Urinary bladder (tissue), 3 donors: ENCODE measurements at regions not wholly inside any gene's neighbourhood (a gene's known extent, or its start where the extent isn't known, plus 50 kb on each side); places are given as distances from the start of the nearest gene placed in this dataset.

Experiments used
- DNase-seq: peaks from one replicate; pipeline ENCODE4 v3.0.0-alpha.2; 2015; ENCODE audit errors: extremely low spot score
- H3K27ac ChIP-seq: one replicate; pipeline ENCODE4 v1.5.1; 2013; ENCODE audit warnings: low read depth, mild to moderate bottlenecking, moderate library complexity
- H3K36me3 ChIP-seq: one replicate; pipeline ENCODE4 v1.6.1; 2013; ENCODE audit warnings: mild to moderate bottlenecking, moderate library complexity; ENCODE audit not compliant: insufficient read depth
- H3K4me1 ChIP-seq: one replicate; pipeline ENCODE4 v1.6.1; 2013; ENCODE audit warnings: mild to moderate bottlenecking, moderate library complexity; ENCODE audit not compliant: insufficient read depth
- H3K4me3 ChIP-seq: one replicate; pipeline ENCODE4 v1.5.1; 2013; ENCODE audit warnings: low read depth, low read length
- WGBS: extraction: QIAGEN DNeasy Blood & Tissue Kit; methylation state at CpG from one replicate; pipeline ENCODE4 v1.1.7; 2013; 5-methylcytosine and 5-hydroxymethylcytosine counted together
- donor health status: healthy with polysubstance abuse.
- donor health status: healthy.

GRCh38 chr5:144088206-144089064 lies 82.0 kb downstream of the YIPF5 start:
- 47% methylated on average over 3 of the region's 3 CpGs for WGBS
- no peak overlapping the region for H3K4me3 ChIP-seq
- DNase-seq: no peak
- H3K36me3 ChIP-seq: no peaks in the 10 kb centered on the region
- no peak overlapping the region for H3K27ac ChIP-seq
- no peaks in the 10 kb centered on the region for H3K4me1 ChIP-seq

GRCh38 chr5:144089401-144090021 lies 80.9 kb downstream of the YIPF5 start:
- DNase-seq: no peak
- Histone ChIP-seq H3K4me3 (no peak overlapping the region), H3K27ac (no peak overlapping the region), H3K4me1 (no peaks in the 10 kb centered on the region), H3K36me3 (no peaks in the 10 kb centered on the region)
- 30% methylated on average over 2 of the region's 2 CpGs for WGBS

GRCh38 chr5:144092508-144092907 lies 78.0 kb downstream of the YIPF5 start:
- DNase-seq: no peak

GRCh38 chr5:144093400-144093799 lies 77.1 kb downstream of the YIPF5 start:
- Histone ChIP-seq H3K36me3 (no peaks in the 10 kb centered on the region), H3K27ac (no peak overlapping the region), H3K4me3 (no peak overlapping the region), H3K4me1 (no peaks in the 10 kb centered on the region)
- no peak for DNase-seq
- WGBS: 76% methylated on average over 3 of the region's 3 CpGs

More at GRCh38 chr5:144092508-144092907, 78.0 kb downstream of the YIPF5 start:
- Histone ChIP-seq H3K27ac (no peak overlapping the region), H3K4me3 (no peak overlapping the region), H3K4me1 (no peaks in the 10 kb centered on the region), H3K36me3 (no peaks in the 10 kb centered on the region)
- 94% methylated on average over 3 of the region's 3 CpGs for WGBS

- 80% methylated on average over 2 of the region's 2 CpGs for WGBS
- no peak for DNase-seq
- Histone ChIP-seq H3K4me3 (no peak overlapping the region), H3K4me1 (no peaks in the 10 kb centered on the region), H3K27ac (no peak overlapping the region), H3K36me3 (no peaks in the 10 kb centered on the region)
These were observed 76.6 kb downstream of the YIPF5 start for GRCh38 chr5:144093868-144094267.

GRCh38 chr5:144100702-144101101 lies 69.8 kb downstream of the YIPF5 start:
- DNase-seq: no peak
- H3K36me3 ChIP-seq: peaks cover 2% of the 10 kb centered on the region
- H3K4me1 ChIP-seq: no peaks in the 10 kb centered on the region
- WGBS: 90% methylated on average over 1 of the region's 1 CpG
- no peak overlapping the region for H3K4me3 ChIP-seq
- no peak overlapping the region for H3K27ac ChIP-seq

GRCh38 chr5:144101616-144102015 lies 68.8 kb downstream of the YIPF5 start:
- Histone ChIP-seq H3K4me1 (no peaks in the 10 kb centered on the region), H3K27ac (no peak overlapping the region)
- 55% methylated on average over 1 of the region's 1 CpG for WGBS

GRCh38 chr5:144102361-144102760 lies 68.1 kb downstream of the YIPF5 start:
- 89% methylated on average over 2 of the region's 2 CpGs for WGBS
- DNase-seq: no peak

More at GRCh38 chr5:144101616-144102015, 68.8 kb downstream of the YIPF5 start:
- no peak overlapping the region for H3K4me3 ChIP-seq
- H3K36me3 ChIP-seq: peaks cover 2% of the 10 kb centered on the region
- no peak for DNase-seq

GRCh38 chr5:144102979-144103378 lies 67.5 kb downstream of the YIPF5 start:
- Histone ChIP-seq H3K4me3 (no peak overlapping the region), H3K27ac (no peak overlapping the region), H3K36me3 (peaks cover 2% of the 10 kb centered on the region), H3K4me1 (no peaks in the 10 kb centered on the region)
- no peak for DNase-seq
- WGBS: 94% methylated on average over 2 of the region's 2 CpGs

More at GRCh38 chr5:144102361-144102760, 68.1 kb downstream of the YIPF5 start:
- no peak overlapping the region for H3K27ac ChIP-seq
- H3K4me3 ChIP-seq: no peak overlapping the region
- H3K4me1 ChIP-seq: no peaks in the 10 kb centered on the region
- H3K36me3 ChIP-seq: peaks cover 2% of the 10 kb centered on the region

GRCh38 chr5:144103611-144104485 lies 66.6 kb downstream of the YIPF5 start:
- H3K4me1 ChIP-seq: no peaks in the 10 kb centered on the region
- H3K27ac ChIP-seq: no peak overlapping the region
- peaks cover 2% of the 10 kb centered on the region for H3K36me3 ChIP-seq
- 85% methylated on average over 6 of the region's 6 CpGs for WGBS
- no peak overlapping the region for H3K4me3 ChIP-seq
- no peak for DNase-seq

- WGBS: 56% methylated on average over 1 of the region's 1 CpG
These were observed 65.1 kb downstream of the YIPF5 start for GRCh38 chr5:144105371-144105770.

GRCh38 chr5:144108131-144108530 lies 62.3 kb downstream of the YIPF5 start:
- peaks cover 2% of the 10 kb centered on the region for H3K36me3 ChIP-seq
- DNase-seq: no peak
- H3K4me3 ChIP-seq: no peak overlapping the region
- H3K27ac ChIP-seq: no peak overlapping the region
- no peaks in the 10 kb centered on the region for H3K4me1 ChIP-seq

More at GRCh38 chr5:144105371-144105770, 65.1 kb downstream of the YIPF5 start:
- Histone ChIP-seq H3K4me3 (no peak overlapping the region), H3K27ac (no peak overlapping the region), H3K4me1 (no peaks in the 10 kb centered on the region), H3K36me3 (peaks cover 2% of the 10 kb centered on the region)
- DNase-seq: no peak
